Prostate gland (tissue), 2 donors: ENCODE measurements at regions not wholly inside any gene's neighbourhood (a gene's known extent, or its start where the extent isn't known, plus 50 kb on each side); places are given as distances from the start of the nearest gene placed in this dataset.

Experiments used
- CTCF ChIP-seq, 4 experiments: fragments of 200-600 bp in 2 of 4; fragments of 450-650 bp in 2 of 4; sonication (generic) in 2 of 4; IDR thresholded peaks; 1 replicate in 3 of 4; 2 replicates in 1 of 4; pipeline ENCODE4 v1.5.1; 2016 to 2019; ENCODE audit warnings: antibody characterized with exemption in 4 of 4, mild to moderate bottlenecking in 2 of 4, moderate library complexity in 2 of 4
- POLR2AphosphoS5 ChIP-seq: sonication (generic); formaldehyde crosslinking; IDR thresholded peaks from one replicate; pipeline ENCODE4 v1.6.1; 2017; ENCODE audit warnings: antibody characterized with exemption

- TF ChIP-seq CTCF (IDR thresholded peaks at IDR 0.05) (no peak), POLR2AphosphoS5 (no peak)
Observed at GRCh38 chr12:9260931-9261330, 52.7 kb upstream of the PZP start.
